ENCODE measurements at regions not wholly inside any gene's neighbourhood (a gene's known extent, or its start where the extent isn't known, plus 50 kb on each side); places are given as distances from the start of the nearest gene placed in this dataset.

GRCh38 chr1:60430375-60430774 is 356.8 kb upstream of the C1orf87 start:
- Mint-ChIP-seq H3K4me1 (ENCODE audit: low read depth) (no peaks in the 10 kb centered on the region), H3K4me3 (no peak overlapping the region), H3K36me3 (ENCODE audit: low read depth) (no peaks in the 10 kb centered on the region), H3K27me3 (ENCODE audit: low read depth) (peaks cover 2% of the 10 kb centered on the region), H3K27ac (no peak overlapping the region), H3K9me3 (peaks cover 13% of the 10 kb centered on the region)
- no peak for DNase-seq
- intact Hi-C loops (cut with micrococcal nuclease) = no loop called here
- CTCF ChIA-PET = no interaction called here

DNA sequence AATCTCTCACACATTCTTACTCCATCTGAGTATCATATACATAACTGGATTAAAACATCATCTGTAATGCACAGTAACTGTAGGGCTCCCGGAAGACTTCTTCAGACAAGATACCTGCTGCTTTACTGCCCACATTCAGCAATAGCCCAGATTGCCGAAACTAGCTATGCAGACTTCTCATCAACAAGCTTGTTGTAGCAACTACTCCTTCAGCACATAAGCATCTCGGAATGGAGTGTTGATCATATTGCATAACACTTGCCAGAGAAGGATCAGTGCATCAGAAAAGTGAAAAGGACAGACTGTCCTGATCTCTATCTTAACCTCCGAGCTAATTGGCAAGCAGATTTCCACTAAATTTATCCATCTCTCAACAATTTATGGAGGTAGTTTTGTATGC is 354.6 kb upstream of the C1orf87 start:
- H3K4me3 Mint-ChIP-seq = no peak overlapping the region
- intact Hi-C loops (cut with micrococcal nuclease) = no loop called here
- H3K36me3 Mint-ChIP-seq (ENCODE audit: low read depth) = no peaks in the 10 kb centered on the region
- DNase-seq = no peak
- peaks cover 2% of the 10 kb centered on the region for H3K27me3 Mint-ChIP-seq (ENCODE audit: low read depth)
- CTCF ChIA-PET = no interaction called here
- H3K4me1 Mint-ChIP-seq (ENCODE audit: low read depth) = no peaks in the 10 kb centered on the region
- H3K9me3 Mint-ChIP-seq = peaks cover 3% of the 10 kb centered on the region
- H3K27ac Mint-ChIP-seq = no peak overlapping the region

DNA sequence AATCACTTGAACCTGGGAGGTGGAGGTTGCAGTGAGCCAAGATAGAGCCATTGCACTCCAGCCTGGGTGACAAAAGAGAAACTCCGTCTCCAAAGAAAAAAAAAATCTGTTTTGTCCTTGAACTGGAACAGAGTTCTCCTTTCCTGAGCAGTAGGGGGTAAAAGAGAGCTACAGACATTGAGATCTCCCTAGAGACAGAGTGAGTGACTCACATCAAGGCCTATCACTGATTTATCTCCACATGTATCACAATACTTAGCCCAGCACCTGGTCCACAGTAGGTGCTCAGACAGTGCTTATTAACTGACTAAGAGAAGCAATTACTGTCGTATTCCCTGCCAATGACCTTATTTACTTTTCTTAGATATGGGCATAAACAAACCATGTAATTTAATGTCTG is 354.1 kb upstream of the C1orf87 start:
- H3K27ac Mint-ChIP-seq = no peak overlapping the region
- CTCF ChIA-PET = no interaction called here
- peaks cover 2% of the 10 kb centered on the region for H3K27me3 Mint-ChIP-seq (ENCODE audit: low read depth)
- peaks cover 1% of the 10 kb centered on the region for H3K9me3 Mint-ChIP-seq
- no peaks in the 10 kb centered on the region for H3K4me1 Mint-ChIP-seq (ENCODE audit: low read depth)
- intact Hi-C loops (cut with micrococcal nuclease) = no loop called here
- no peak for DNase-seq
- no peaks in the 10 kb centered on the region for H3K36me3 Mint-ChIP-seq (ENCODE audit: low read depth)
- no peak overlapping the region for H3K4me3 Mint-ChIP-seq

DNA sequence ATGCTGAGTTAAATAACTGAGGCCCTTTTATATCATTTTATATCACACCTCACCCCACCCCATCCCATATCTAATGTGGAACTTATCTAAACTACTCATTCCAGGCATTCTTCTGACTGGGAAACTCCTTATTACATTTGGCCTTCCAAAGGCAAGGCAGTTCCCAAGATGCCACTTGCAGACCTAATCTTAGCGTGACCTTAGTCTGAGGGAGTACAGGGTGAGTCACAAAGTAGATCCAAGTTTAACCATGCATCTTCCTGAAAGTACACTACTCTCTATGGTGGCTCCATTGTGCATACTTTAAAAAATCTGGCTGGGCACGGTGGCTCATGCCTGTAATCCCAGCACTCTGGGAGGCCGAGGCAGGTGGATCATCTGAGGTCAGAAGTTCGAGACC is 353.6 kb upstream of the C1orf87 start:
- Mint-ChIP-seq H3K9me3 (peaks cover 1% of the 10 kb centered on the region), H3K27me3 (ENCODE audit: low read depth) (peaks cover 2% of the 10 kb centered on the region), H3K27ac (no peak overlapping the region), H3K4me3 (no peak overlapping the region), H3K4me1 (ENCODE audit: low read depth) (no peaks in the 10 kb centered on the region), H3K36me3 (ENCODE audit: low read depth) (no peaks in the 10 kb centered on the region)
- CTCF ChIA-PET = no interaction called here
- intact Hi-C loops (cut with micrococcal nuclease) = no loop called here
- DNase-seq = no peak

DNA sequence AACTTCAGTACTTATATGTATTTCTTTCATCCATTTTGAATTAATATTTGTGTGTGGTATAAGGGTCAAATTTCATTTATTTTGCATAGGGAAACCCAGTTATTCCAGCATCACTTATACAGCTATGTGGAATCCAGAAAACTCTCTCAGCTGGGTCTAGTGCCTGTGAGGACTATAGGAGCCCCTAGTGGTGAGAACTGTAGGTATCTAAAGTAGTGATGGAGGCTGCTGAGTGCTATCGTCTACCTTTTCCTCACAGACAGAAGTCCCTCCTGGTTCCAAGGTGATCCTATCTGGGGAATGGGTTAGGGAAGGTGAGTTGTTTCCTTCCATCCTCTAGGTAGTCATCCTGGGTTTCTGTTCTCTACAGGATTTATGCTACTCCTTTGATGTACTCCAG is 352.0 kb upstream of the C1orf87 start:
- H3K27ac Mint-ChIP-seq = no peak overlapping the region
- peaks cover 1% of the 10 kb centered on the region for H3K9me3 Mint-ChIP-seq
- peaks cover 2% of the 10 kb centered on the region for H3K27me3 Mint-ChIP-seq (ENCODE audit: low read depth)
- DNase-seq = no peak
- no peak overlapping the region for H3K4me3 Mint-ChIP-seq
- no peaks in the 10 kb centered on the region for H3K4me1 Mint-ChIP-seq (ENCODE audit: low read depth)
- no peaks in the 10 kb centered on the region for H3K36me3 Mint-ChIP-seq (ENCODE audit: low read depth)
- CTCF ChIA-PET = interaction anchor here (0.5 to 0.6 kb wide), 2 partner anchors 1579 to 1639 kb away, joined by 3 to 4 read pairs; no protein-coding TSS in a partner anchor
- intact Hi-C loops (cut with micrococcal nuclease) = no loop called here

GRCh38 chr1:60423146-60423780 is 349.7 kb upstream of the C1orf87 start:
- H3K4me1 Mint-ChIP-seq (ENCODE audit: low read depth) = no peaks in the 10 kb centered on the region
- CTCF ChIA-PET = no interaction called here
- no peak overlapping the region for H3K27ac Mint-ChIP-seq
- peaks cover 1% of the 10 kb centered on the region for H3K9me3 Mint-ChIP-seq
- H3K36me3 Mint-ChIP-seq (ENCODE audit: low read depth) = no peaks in the 10 kb centered on the region
- DNase-seq = no peak
- intact Hi-C loops (cut with micrococcal nuclease) = no loop called here
- no peak overlapping the region for H3K4me3 Mint-ChIP-seq
- H3K27me3 Mint-ChIP-seq (ENCODE audit: low read depth) = peaks cover 2% of the 10 kb centered on the region

GRCh38 chr1:60421965-60422364 is 348.4 kb upstream of the C1orf87 start:
- no peaks in the 10 kb centered on the region for H3K9me3 Mint-ChIP-seq
- H3K27me3 Mint-ChIP-seq (ENCODE audit: low read depth) = no peaks in the 10 kb centered on the region
- H3K4me3 Mint-ChIP-seq = no peak overlapping the region
- DNase-seq = no peak
- CTCF ChIA-PET = no interaction called here
- H3K4me1 Mint-ChIP-seq (ENCODE audit: low read depth) = no peaks in the 10 kb centered on the region
- H3K36me3 Mint-ChIP-seq (ENCODE audit: low read depth) = no peaks in the 10 kb centered on the region
- intact Hi-C loops (cut with micrococcal nuclease) = no loop called here
- no peak overlapping the region for H3K27ac Mint-ChIP-seq

- DNase-seq = no peak
- peaks cover 2% of the 10 kb centered on the region for H3K9me3 Mint-ChIP-seq
- intact Hi-C loops (cut with micrococcal nuclease) = no loop called here
- H3K36me3 Mint-ChIP-seq (ENCODE audit: low read depth) = no peaks in the 10 kb centered on the region
- no peaks in the 10 kb centered on the region for H3K4me1 Mint-ChIP-seq (ENCODE audit: low read depth)
- H3K27me3 Mint-ChIP-seq (ENCODE audit: low read depth) = no peaks in the 10 kb centered on the region
- CTCF ChIA-PET = no interaction called here
- no peak overlapping the region for H3K4me3 Mint-ChIP-seq
- no peak overlapping the region for H3K27ac Mint-ChIP-seq
These were observed 345.5 kb upstream of the C1orf87 start for GRCh38 chr1:60419023-60419422.

GRCh38 chr1:60415696-60416095 is 342.1 kb upstream of the C1orf87 start:
- Mint-ChIP-seq H3K36me3 (ENCODE audit: low read depth) (no peaks in the 10 kb centered on the region), H3K27me3 (ENCODE audit: low read depth) (no peaks in the 10 kb centered on the region), H3K4me1 (ENCODE audit: low read depth) (no peaks in the 10 kb centered on the region), H3K27ac (no peak overlapping the region), H3K4me3 (no peak overlapping the region), H3K9me3 (peaks cover 2% of the 10 kb centered on the region)
- no peak for DNase-seq
- CTCF ChIA-PET = no interaction called here
- intact Hi-C loops (cut with micrococcal nuclease) = no loop called here

DNA sequence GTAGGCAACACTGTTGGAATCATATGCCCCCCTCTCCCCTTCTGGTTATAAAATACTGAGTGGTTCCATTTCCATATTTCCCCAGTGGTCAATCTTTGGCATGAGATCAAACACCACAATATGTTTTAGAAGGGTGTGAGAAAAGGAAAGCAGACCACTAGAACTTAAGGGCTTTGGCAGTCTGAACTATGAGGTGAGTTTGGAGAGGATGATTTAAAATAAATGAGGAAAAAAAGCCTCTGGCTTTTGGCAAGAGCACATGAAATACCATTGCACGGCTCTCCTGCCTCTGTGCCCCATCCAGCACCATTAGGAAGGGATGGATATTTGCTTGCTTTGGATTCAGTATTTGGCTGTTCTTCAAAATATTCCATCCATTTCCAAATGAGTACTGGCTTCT is 339.5 kb upstream of the C1orf87 start:
- intact Hi-C loops (cut with micrococcal nuclease) = no loop called here
- CTCF ChIA-PET = no interaction called here
- H3K36me3 Mint-ChIP-seq (ENCODE audit: low read depth) = no peaks in the 10 kb centered on the region
- no peak overlapping the region for H3K27ac Mint-ChIP-seq
- no peak for DNase-seq
- H3K4me1 Mint-ChIP-seq (ENCODE audit: low read depth) = no peaks in the 10 kb centered on the region
- no peak overlapping the region for H3K4me3 Mint-ChIP-seq
- H3K9me3 Mint-ChIP-seq = peaks cover 2% of the 10 kb centered on the region
- H3K27me3 Mint-ChIP-seq (ENCODE audit: low read depth) = no peaks in the 10 kb centered on the region

DNA sequence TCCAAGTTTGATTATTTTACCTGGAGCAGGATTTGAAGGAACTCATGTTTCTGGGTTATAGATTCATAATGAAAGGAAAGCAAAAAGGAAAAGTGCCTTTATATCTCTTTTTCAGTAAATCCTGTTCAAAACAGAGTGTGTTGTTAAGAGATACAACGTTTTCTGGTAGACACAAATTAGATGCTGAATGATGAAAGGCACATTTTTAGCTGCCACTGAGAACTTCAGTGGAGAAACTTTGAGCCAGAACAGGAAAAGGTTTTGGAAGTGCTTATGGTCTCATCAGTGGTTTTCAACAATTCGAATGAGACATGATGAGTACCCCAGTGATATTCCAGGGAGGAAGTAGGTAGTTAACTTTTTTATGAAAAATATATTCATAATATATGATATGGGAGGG is 338.0 kb upstream of the C1orf87 start:
- H3K4me1 Mint-ChIP-seq (ENCODE audit: low read depth) = no peaks in the 10 kb centered on the region
- H3K36me3 Mint-ChIP-seq (ENCODE audit: low read depth) = no peaks in the 10 kb centered on the region

DNA sequence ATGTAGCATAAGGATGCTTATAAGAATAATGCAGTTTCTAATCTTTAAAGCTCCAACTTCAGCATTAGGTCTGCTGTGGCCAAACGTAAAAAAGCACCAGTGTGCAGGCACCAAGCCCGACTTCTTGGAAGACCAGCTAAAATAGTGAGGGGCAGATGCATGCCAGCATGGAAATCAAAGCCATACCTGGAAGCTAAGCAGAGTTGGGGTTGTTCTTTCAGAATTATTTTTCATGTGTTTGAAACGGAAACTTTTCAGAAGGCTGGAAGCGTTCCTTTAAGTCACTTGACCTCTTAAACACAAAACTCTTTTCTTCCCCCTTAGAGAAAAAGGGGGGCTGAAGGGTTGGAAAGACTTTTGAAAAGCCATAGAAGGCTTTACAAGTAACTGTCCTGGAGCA is 329.2 kb upstream of the C1orf87 start:
- CTCF ChIA-PET = no interaction called here
- DNase-seq = no peak
- no peaks in the 10 kb centered on the region for H3K4me1 Mint-ChIP-seq (ENCODE audit: low read depth)
- H3K4me3 Mint-ChIP-seq = no peak overlapping the region
- intact Hi-C loops (cut with micrococcal nuclease) = no loop called here
- peaks cover 2% of the 10 kb centered on the region for H3K27me3 Mint-ChIP-seq (ENCODE audit: low read depth)
- no peaks in the 10 kb centered on the region for H3K36me3 Mint-ChIP-seq (ENCODE audit: low read depth)
- no peak overlapping the region for H3K27ac Mint-ChIP-seq
- H3K9me3 Mint-ChIP-seq = no peaks in the 10 kb centered on the region

More for the DNA sequence above, 338.0 kb upstream of the C1orf87 start:
- intact Hi-C loops (cut with micrococcal nuclease) = no loop called here
- Mint-ChIP-seq H3K4me3 (no peak overlapping the region), H3K27ac (no peak overlapping the region), H3K27me3 (ENCODE audit: low read depth) (no peaks in the 10 kb centered on the region), H3K9me3 (peaks cover 2% of the 10 kb centered on the region)
- no peak for DNase-seq
- CTCF ChIA-PET = no interaction called here

GRCh38 chr1:60402216-60402615 is 328.6 kb upstream of the C1orf87 start:
- CTCF ChIA-PET = no interaction called here
- intact Hi-C loops (cut with micrococcal nuclease) = no loop called here
- H3K27ac Mint-ChIP-seq = no peak overlapping the region
- H3K4me1 Mint-ChIP-seq (ENCODE audit: low read depth) = no peaks in the 10 kb centered on the region
- no peak overlapping the region for H3K4me3 Mint-ChIP-seq
- H3K36me3 Mint-ChIP-seq (ENCODE audit: low read depth) = no peaks in the 10 kb centered on the region
- no peak for DNase-seq
- no peaks in the 10 kb centered on the region for H3K9me3 Mint-ChIP-seq
- peaks cover 2% of the 10 kb centered on the region for H3K27me3 Mint-ChIP-seq (ENCODE audit: low read depth)

GRCh38 chr1:60394436-60394835 is 320.9 kb upstream of the C1orf87 start:
- no peaks in the 10 kb centered on the region for H3K4me1 Mint-ChIP-seq (ENCODE audit: low read depth)
- peaks cover 3% of the 10 kb centered on the region for H3K27me3 Mint-ChIP-seq (ENCODE audit: low read depth)
- DNase-seq = no peak
- CTCF ChIA-PET = no interaction called here
- H3K36me3 Mint-ChIP-seq (ENCODE audit: low read depth) = no peaks in the 10 kb centered on the region
- H3K9me3 Mint-ChIP-seq = no peaks in the 10 kb centered on the region
- intact Hi-C loops (cut with micrococcal nuclease) = no loop called here
- H3K27ac Mint-ChIP-seq = no peak overlapping the region
- no peak overlapping the region for H3K4me3 Mint-ChIP-seq

Data from activated naive CD4-positive, alpha-beta T cell treated with anti-CD3 and anti-CD28 coated beads for 36 hours (primary cell).